ENCODE measurements at regions not wholly inside any gene's neighbourhood (a gene's known extent, or its start where the extent isn't known, plus 50 kb on each side); places are given as distances from the start of the nearest gene placed in this dataset.

DNA sequence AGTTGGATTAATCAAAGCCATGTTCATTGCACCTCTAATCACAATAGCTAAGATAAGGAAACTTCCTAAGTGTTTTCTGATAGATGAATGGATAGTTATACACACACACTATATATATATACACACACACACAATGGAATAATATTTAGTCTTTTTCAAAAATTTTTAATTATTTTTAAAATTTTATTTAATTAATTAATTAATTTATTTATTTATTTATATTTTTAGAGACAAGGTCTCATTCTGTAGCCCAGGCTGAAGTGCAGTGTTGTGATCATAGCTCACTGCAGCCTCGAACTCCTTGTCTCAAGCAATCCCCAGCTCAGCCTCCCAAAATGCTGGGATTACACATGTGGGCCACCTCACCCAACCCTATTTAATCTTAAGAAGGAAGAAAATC is 481.0 kb upstream of the TNP1 start:
- no peak for DNase-seq (ENCODE audit: low read depth)
- no peak overlapping the region for H3K4me3 ChIP-seq (ENCODE audit: low read depth, low read length)
- TF ChIP-seq, protein P1, sequence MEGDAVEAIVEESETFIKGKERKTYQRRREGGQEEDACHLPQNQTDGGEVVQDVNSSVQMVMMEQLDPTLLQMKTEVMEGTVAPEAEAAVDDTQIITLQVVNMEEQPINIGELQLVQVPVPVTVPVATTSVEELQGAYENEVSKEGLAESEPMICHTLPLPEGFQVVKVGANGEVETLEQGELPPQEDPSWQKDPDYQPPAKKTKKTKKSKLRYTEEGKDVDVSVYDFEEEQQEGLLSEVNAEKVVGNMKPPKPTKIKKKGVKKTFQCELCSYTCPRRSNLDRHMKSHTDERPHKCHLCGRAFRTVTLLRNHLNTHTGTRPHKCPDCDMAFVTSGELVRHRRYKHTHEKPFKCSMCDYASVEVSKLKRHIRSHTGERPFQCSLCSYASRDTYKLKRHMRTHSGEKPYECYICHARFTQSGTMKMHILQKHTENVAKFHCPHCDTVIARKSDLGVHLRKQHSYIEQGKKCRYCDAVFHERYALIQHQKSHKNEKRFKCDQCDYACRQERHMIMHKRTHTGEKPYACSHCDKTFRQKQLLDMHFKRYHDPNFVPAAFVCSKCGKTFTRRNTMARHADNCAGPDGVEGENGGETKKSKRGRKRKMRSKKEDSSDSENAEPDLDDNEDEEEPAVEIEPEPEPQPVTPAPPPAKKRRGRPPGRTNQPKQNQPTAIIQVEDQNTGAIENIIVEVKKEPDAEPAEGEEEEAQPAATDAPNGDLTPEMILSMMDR (conservative IDR thresholded peaks at IDR 0.05; ENCODE audit: low read depth, low read length), result no peak

DNA sequence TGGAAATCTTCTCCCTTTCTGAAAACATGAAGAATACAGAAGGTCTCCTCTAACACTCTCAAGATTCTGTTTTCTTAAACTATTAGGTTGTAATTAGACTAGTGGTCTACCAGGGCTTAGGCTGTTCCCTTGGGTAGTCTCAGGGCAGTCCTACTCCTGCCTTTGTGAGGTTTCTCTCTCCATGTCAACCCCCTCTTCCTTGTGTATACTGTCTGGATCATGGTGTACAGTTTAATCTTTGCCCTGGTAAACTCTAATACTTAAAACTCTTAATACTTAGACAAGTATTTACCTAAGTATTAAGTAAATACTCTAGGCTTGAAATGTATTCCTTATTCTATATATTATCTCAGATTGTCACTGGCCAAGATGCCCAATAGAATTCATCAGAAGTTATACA is 480.3 kb upstream of the TNP1 start:
- DNase-seq (ENCODE audit: low read depth), result no peak
- no peak overlapping the region for H3K4me3 ChIP-seq (ENCODE audit: low read depth, low read length)
- TF ChIP-seq, protein P1 (conservative IDR thresholded peaks at IDR 0.05; ENCODE audit: low read depth, low read length), result no peak

DNA sequence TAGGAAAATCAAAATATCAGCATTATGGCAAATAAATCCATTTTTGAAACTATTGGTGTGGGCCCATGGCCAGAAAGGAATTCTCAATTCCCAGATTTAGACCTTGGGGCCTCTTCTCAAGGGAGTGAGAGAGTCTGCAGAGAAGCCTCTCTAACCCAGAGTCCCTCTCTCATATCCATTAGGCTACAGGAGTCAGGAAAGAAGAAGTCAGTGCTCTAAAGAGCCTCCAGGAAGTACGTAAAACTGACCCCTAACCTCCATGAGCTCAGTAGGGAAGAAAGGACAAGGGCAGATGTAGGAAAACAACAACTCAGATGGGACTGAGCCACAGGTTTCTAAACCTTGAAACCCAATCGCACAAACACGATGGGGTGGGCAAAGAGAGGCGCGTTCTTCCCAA is 479.9 kb upstream of the TNP1 start:
- H3K4me3 ChIP-seq (ENCODE audit: low read depth, low read length), result no peak overlapping the region
- TF ChIP-seq, protein P1 (conservative IDR thresholded peaks at IDR 0.05; ENCODE audit: low read depth, low read length), result no peak
- DNase-seq (ENCODE audit: low read depth), result no peak

DNA sequence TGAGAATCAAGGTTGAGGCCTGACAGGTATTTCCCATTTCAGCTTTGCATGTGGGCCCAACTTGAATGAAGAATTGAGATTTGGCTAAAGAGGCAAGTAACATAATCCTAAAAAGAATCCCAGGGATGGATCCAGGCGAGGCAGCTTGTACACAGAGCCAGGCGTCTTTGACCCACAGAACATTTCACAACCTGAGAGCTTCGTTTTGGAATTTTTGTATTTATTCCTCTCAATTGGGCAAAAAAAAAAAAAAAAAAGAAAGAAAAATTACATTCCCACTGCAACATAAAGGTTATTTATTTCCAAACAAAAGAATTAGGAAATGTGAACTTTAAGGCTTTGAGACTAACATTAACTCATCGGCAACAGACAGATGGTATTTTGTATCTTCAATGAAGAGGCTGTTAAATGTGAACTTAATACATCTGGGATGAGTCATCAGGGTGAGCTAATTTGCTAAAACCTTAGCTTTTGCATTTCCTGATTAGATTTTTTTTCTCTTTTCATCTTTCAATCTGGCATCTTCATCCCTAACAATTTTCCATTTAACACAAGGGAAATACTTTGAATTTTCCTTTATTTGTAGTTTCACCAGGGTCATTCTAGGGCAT is 478.5 kb upstream of the TNP1 start:
- DNase-seq (ENCODE audit: low read depth), result no peak
- H3K4me3 ChIP-seq (ENCODE audit: low read depth, low read length), result no peak overlapping the region
- TF ChIP-seq, protein P1 (conservative IDR thresholded peaks at IDR 0.05; ENCODE audit: low read depth, low read length), result no peak

DNA sequence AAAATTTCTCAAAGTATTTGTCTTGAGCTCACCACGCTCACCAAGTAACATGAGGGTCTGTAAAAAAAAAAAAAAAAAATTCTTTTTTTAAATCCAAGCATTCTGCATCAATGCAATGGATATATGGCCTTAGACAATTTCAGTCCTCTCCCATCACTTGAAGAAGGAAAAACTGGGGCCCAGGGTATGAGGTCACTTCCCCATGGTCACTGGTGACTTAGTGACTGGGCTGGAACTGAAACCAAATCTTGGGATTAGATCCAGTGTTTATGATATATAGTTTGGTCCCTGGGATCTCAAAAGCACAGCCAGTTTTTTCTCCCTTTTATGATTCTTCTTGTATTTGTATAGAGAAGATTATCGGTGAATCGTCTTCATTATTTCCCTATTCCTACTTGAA is 477.9 kb upstream of the TNP1 start:
- H3K4me3 ChIP-seq (ENCODE audit: low read depth, low read length), result no peak overlapping the region
- DNase-seq (ENCODE audit: low read depth), result no peak
- TF ChIP-seq, protein P1 (conservative IDR thresholded peaks at IDR 0.05; ENCODE audit: low read depth, low read length), result no peak

DNA sequence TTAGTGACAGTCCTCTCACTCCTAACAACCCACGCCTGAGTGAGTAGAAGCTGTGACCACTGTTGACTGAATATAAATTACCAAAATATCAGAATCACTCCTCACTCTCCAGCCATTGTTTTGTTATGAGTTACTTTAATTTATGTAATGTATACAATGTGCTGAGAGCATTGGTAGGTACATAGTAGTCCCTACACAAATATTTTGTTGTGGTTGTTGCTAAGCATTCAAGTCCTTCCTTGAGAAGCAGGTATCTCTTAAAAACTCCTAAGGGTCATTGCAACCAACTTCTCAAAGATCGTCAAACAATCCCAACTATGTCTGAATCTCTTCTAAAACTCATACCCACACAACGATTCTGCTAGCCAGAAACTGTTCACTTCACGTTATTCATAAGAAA is 476.8 kb upstream of the TNP1 start:
- no peak overlapping the region for H3K4me3 ChIP-seq (ENCODE audit: low read depth, low read length)
- DNase-seq (ENCODE audit: low read depth), result no peak

More for the DNA sequence above, 476.8 kb upstream of the TNP1 start:
- TF ChIP-seq, protein P1 (conservative IDR thresholded peaks at IDR 0.05; ENCODE audit: low read depth, low read length), result no peak

All from epithelial cell of proximal tubule (primary cell).